Kidney (tissue), 13 donors: ENCODE measurements at regions not wholly inside any gene's neighbourhood (a gene's known extent, or its start where the extent isn't known, plus 50 kb on each side); places are given as distances from the start of the nearest gene placed in this dataset.

Experiments used
- DNase-seq, 5 donors: peaks; one replicate each; pipeline ENCODE4 v3.0.0-alpha.2; 2013 to 2020
- FAIRE-seq: peaks from 2 replicates; lab custom pipeline; 2012; peaks lifted over from hg19 to GRCh38; lab: Jason Lieb, UNC
- H3K27ac ChIP-seq, 2 donors: one replicate each; pipeline ENCODE4 v1.7.0; 2013; ENCODE audit warnings: low read depth in 2 of 2, low read length in 2 of 2, inconsistent platforms in 1 of 2
- H3K27me3 ChIP-seq: one replicate; pipeline ENCODE4 v1.7.1; 2013; ENCODE audit warnings: low read length, inconsistent platforms; ENCODE audit not compliant: control insufficient read depth, insufficient read depth
- H3K36me3 ChIP-seq, 3 donors: one replicate each; pipeline versions ENCODE4 v1.7.0 to v1.7.1; 2013; ENCODE audit warnings: low read length in 3 of 3, control low read depth in 1 of 3, inconsistent platforms in 1 of 3; ENCODE audit not compliant: insufficient read depth in 3 of 3, control insufficient read depth in 2 of 3
- H3K4me1 ChIP-seq, 3 donors: one replicate each; pipeline versions ENCODE4 v1.7.0 to v1.7.1; 2013; ENCODE audit warnings: low read length in 3 of 3, inconsistent platforms in 1 of 3, low read depth in 1 of 3; ENCODE audit not compliant: control insufficient read depth in 2 of 3, insufficient read depth in 2 of 3
- H3K4me3 ChIP-seq, 3 donors: one replicate each; pipeline versions ENCODE4 v1.7.0 to v1.8.1; 2013; ENCODE audit warnings: low read length in 3 of 3, control low read depth in 1 of 3, inconsistent platforms in 1 of 3
- H3K9ac ChIP-seq, 3 donors: one replicate each; pipeline versions ENCODE4 v1.7.0 to v1.7.1; 2013; ENCODE audit warnings: low read length in 3 of 3, control low read depth in 1 of 3, inconsistent platforms in 1 of 3
- H3K9me3 ChIP-seq, 3 donors: one replicate each; pipeline versions ENCODE4 v1.7.0 to v1.7.1; 2013; ENCODE audit warnings: low read length in 3 of 3, control low read depth in 1 of 3, inconsistent platforms in 1 of 3; ENCODE audit not compliant: control insufficient read depth in 2 of 3, insufficient read depth in 1 of 3
- intact Hi-C: fragments of 100-400 bp; cut with DNase I; formaldehyde crosslinking; loops from one replicate; pipeline ENCODE4 v1.11.1; 2022
- TF ChIP-seq, protein P1 (sequence below): IDR thresholded peaks from 3 replicates; pipeline ENCODE4 v1.5.1; 2012; ENCODE audit warnings: mild to moderate bottlenecking, moderate library complexity, borderline replicate concordance; ENCODE audit not compliant: insufficient read depth; ENCODE audit errors: extremely low read depth
- donor health status: control.
- donor health status: control.
- donor health status: control.
- donor health status: control.
- donor health status: control.
- donor health status: DM: yes; HTN: yes; CAD: no.
- donor health status: Normal renal cell carcinoma (clear cell type).

DNA sequence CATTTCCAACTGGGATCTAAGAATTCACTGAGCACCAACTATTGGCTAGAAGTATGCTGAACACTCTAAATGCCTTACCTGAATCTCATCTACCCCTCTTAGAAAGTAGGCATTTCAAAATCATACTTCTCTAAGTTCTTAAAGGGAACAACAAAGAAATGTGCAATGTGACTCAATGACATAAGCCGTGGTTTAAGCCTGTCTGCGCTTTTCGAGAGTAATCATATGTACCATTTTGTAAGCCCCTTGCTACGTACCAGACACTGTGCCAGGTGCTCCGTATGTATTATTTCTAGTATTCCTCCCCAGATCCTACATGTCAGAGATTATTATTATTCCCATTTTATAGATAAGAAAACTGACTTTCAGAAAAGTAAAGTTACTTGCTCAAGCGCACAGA lies 454.2 kb downstream of the SETD4 start:
- Histone ChIP-seq H3K27ac (no peak overlapping the region), H3K4me1 (no peaks in the 10 kb centered on the region), H3K27me3 (no peaks in the 10 kb centered on the region), H3K4me3 (no peak overlapping the region), H3K36me3 (no peaks in the 10 kb centered on the region), H3K9ac (no peak overlapping the region), H3K9me3 (no peaks in the 10 kb centered on the region)
- FAIRE-seq, result no peak
- intact Hi-C loops, result no loop called here
- TF ChIP-seq, protein P1, sequence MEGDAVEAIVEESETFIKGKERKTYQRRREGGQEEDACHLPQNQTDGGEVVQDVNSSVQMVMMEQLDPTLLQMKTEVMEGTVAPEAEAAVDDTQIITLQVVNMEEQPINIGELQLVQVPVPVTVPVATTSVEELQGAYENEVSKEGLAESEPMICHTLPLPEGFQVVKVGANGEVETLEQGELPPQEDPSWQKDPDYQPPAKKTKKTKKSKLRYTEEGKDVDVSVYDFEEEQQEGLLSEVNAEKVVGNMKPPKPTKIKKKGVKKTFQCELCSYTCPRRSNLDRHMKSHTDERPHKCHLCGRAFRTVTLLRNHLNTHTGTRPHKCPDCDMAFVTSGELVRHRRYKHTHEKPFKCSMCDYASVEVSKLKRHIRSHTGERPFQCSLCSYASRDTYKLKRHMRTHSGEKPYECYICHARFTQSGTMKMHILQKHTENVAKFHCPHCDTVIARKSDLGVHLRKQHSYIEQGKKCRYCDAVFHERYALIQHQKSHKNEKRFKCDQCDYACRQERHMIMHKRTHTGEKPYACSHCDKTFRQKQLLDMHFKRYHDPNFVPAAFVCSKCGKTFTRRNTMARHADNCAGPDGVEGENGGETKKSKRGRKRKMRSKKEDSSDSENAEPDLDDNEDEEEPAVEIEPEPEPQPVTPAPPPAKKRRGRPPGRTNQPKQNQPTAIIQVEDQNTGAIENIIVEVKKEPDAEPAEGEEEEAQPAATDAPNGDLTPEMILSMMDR, result no peak
- no peak for DNase-seq

DNA sequence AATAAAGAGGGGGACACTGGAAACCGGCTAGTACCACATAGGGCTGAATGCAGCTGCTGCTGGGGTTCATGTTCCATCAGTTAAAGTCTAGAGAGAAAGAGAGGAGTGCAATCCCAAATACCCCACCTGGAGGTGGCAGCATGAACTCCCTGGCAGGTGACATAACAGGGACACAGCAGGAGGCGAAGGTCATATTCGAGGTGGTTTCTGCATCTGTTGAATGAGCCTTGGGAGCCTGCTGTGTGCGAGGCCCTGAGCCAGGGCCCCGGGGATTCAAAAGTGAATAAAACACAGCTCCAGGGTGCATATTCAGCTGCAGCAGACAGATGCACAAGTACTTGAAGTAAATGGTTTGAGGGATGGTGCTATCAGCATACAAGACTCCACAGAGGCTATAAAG lies 456.8 kb downstream of the SETD4 start:
- Histone ChIP-seq H3K36me3 (no peaks in the 10 kb centered on the region), H3K9me3 (no peaks in the 10 kb centered on the region), H3K27ac (no peak overlapping the region), H3K4me1 (no peaks in the 10 kb centered on the region), H3K9ac (no peak overlapping the region), H3K4me3 (no peak overlapping the region), H3K27me3 (no peaks in the 10 kb centered on the region)
- TF ChIP-seq, protein P1, result no peak
- FAIRE-seq (no peak), DNase-seq (no peak)
- intact Hi-C loops, result no loop called here

DNA sequence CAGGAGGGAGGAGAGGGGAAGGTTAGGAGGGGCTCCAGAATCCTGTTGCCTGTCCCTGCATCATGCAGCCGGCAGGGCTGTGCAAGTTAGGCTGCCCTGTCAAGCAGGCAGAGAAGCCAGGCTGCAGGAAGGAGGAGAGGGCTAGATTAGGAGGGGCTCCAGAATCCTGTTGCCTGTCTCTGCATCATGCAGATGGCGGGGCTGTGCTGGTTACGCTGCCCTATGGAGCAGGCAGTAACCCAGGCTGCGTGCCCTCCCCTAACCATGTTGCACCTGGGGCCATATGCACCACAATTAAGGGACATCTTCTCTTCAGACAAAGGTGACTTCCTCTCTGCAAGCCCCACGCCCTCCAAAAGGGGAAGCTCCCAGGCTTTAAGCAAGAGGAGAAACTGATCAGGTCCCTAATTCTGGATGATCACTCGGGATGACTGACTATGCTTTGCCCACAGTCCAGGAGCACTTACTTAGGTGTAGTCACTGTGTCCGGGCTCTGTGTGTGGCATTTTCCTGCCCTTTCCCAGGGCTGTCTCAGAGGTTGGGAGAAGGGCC lies 457.4 kb downstream of the SETD4 start:
- no peaks in the 10 kb centered on the region for H3K36me3 ChIP-seq

More for the DNA sequence above, 457.4 kb downstream of the SETD4 start:
- no peak overlapping the region for H3K4me3 ChIP-seq
- TF ChIP-seq, protein P1, result no peak
- H3K9me3 ChIP-seq, result no peaks in the 10 kb centered on the region
- no peaks in the 10 kb centered on the region for H3K4me1 ChIP-seq
- H3K27me3 ChIP-seq, result no peaks in the 10 kb centered on the region
- intact Hi-C loops, result no loop called here
- no peak overlapping the region for H3K27ac ChIP-seq
- FAIRE-seq (no peak), DNase-seq (no peak)
- H3K9ac ChIP-seq, result no peak overlapping the region
